Fibroblast of mammary gland (primary cell): ENCODE measurements at regions not wholly inside any gene's neighbourhood (a gene's known extent, or its start where the extent isn't known, plus 50 kb on each side); places are given as distances from the start of the nearest gene placed in this dataset.
A peak's percentile ranks its signal among the peaks of the same experiment; 100 is the strongest.

ENCODE experiments used
- DNase-seq: peaks from one replicate; pipeline ENCODE4 v3.0.0-alpha.2; 2010; ENCODE audit warnings: low read depth
- H3K4me3 ChIP-seq: 2 replicates; pipeline ENCODE4 v1.5.1; 2011; ENCODE audit warnings: low read depth, mild to moderate bottlenecking, low read length, moderate library complexity; ENCODE audit not compliant: control insufficient read depth
- TF ChIP-seq, protein P1 (sequence below): conservative IDR thresholded peaks from 2 replicates; pipeline ENCODE4 v1.5.1; 2011; ENCODE audit warnings: low read depth, low read length, inconsistent platforms; ENCODE audit not compliant: control insufficient read depth, insufficient read depth

- DNase-seq: peak; percentile 56
- TF ChIP-seq, protein P1, sequence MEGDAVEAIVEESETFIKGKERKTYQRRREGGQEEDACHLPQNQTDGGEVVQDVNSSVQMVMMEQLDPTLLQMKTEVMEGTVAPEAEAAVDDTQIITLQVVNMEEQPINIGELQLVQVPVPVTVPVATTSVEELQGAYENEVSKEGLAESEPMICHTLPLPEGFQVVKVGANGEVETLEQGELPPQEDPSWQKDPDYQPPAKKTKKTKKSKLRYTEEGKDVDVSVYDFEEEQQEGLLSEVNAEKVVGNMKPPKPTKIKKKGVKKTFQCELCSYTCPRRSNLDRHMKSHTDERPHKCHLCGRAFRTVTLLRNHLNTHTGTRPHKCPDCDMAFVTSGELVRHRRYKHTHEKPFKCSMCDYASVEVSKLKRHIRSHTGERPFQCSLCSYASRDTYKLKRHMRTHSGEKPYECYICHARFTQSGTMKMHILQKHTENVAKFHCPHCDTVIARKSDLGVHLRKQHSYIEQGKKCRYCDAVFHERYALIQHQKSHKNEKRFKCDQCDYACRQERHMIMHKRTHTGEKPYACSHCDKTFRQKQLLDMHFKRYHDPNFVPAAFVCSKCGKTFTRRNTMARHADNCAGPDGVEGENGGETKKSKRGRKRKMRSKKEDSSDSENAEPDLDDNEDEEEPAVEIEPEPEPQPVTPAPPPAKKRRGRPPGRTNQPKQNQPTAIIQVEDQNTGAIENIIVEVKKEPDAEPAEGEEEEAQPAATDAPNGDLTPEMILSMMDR: peak; percentile 93
- H3K4me3 ChIP-seq: no peak overlapping the region
Measured at GRCh38 chr6:156564127-156564806, 212.9 kb upstream of the ARID1B start.

DNA sequence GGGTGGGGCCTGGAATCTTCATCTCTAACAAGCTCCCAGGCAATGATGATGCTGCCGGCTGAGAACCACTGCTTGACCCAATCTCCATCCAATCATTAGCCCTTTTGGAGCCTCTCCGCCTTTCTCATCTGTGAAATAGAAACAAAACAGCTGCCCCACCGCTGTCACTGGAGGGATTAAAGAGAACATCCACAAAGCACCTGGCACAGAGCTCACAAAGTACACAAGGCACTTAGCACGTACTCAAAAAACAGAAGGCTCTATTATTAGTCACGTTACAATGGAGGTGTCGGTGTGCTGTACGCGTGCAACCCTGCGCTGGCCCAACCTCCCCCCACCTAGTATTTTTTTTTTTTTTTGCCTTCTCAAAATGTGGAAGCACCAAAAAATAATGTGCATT, 213.5 kb upstream of the ARID1B start:
- H3K4me3 ChIP-seq: no peak overlapping the region
- no peak for DNase-seq
- TF ChIP-seq, protein P1: no peak

DNA sequence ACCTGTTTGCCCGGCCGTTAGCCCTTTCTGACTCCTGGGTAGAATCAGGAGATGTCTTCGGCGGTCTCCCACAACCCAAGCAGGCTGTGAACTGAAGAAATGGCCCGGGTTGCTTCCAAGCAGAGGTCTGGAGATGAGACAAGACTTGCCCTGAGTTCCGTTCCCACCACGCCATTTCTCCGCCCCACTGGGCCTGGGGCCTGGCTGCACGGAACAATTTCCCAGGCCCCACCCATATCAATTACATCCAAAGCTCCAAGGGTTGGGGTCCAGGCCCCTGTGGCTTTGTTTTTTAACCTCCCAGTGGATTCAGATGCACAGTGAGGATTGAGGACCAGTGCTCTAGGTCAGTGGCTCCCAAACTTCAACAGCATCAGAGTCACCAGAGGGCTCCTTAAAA, 214.5 kb upstream of the ARID1B start:
- no peak overlapping the region for H3K4me3 ChIP-seq
- DNase-seq: no peak
- TF ChIP-seq, protein P1: no peak

DNA sequence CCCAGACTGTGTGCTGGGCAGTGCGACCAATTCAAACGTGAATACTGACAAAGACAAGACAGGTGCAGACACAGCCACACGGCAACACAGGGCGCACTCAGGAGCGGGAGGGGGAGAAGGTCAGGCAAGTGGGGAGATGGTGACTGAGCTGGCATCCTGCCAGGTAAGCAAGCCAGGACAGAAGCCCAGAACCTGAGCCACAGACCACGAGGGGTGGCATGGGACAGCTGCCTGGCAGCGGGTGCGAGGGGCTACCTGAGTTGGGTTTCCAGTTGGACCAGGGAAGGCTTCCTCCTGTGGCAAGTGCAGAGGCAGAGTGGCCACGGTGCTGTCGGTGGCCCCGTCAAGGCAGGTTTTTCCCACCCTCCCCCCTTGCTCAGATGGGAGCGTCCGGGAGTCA, 215.2 kb upstream of the ARID1B start:
- TF ChIP-seq, protein P1: no peak
- DNase-seq: no peak
- H3K4me3 ChIP-seq: no peak overlapping the region

DNA sequence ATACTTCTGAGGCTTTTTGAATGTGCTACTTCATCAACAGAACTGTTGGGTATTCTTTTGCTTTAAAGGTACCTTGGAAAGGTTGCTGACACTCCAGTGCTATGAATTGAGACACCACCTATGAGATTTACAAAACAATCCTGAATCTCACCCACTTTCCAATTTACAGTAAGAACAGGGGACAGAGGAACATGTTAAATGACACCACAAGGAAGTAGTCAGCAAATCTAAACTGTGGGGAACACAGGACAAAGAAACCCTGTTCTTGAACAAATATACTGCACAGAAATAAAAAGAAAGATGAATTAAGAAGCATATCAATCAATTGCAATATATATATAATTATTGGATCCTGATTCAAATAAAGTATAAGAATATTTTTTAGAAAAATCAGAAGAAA, 216.7 kb upstream of the ARID1B start:
- no peak overlapping the region for H3K4me3 ChIP-seq
- no peak for DNase-seq
- TF ChIP-seq, protein P1: no peak

DNA sequence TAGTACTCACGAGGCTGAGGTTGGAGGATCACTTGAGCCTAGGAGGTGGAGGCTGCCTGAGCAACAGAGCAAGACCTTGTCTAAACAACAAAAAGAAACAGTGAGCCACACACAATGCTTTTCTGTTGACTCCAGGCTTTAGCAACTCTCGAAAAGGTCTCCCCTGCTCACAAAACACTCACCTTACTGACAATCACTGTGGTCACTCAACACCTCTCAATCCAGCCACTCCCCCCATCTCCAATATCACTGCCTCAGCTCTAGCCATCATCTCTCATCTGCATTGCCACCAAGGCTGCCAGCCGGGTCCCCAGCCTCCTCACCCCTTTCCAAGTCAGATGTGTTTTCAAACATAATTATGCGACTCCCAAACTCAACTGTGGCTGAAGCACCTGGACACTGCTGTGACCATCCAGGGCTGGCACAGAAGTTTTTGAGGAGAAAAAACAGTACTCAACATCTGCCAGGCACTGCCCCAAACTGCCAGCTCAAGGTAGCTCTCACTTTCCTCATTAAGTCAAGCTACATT, 218.0 kb upstream of the ARID1B start:
- no peak for DNase-seq
- TF ChIP-seq, protein P1: no peak
- H3K4me3 ChIP-seq: no peak overlapping the region
